Osteocyte (in vitro differentiated cells): ENCODE measurements at regions not wholly inside any gene's neighbourhood (a gene's known extent, or its start where the extent isn't known, plus 50 kb on each side); places are given as distances from the start of the nearest gene placed in this dataset.

ENCODE experiments used
- DNase-seq: peaks from one replicate; pipeline ENCODE4 v3.0.0; 2021; ENCODE audit warnings: mixed read lengths; ENCODE audit not compliant: unreplicated experiment; ENCODE audit errors: extremely low spot score
- H3K27ac Mint-ChIP-seq: one replicate; pipeline ENCODE4 v1.8.0; 2021; ENCODE audit warnings: mild to moderate bottlenecking, mixed read lengths; ENCODE audit not compliant: unreplicated experiment
- H3K27me3 Mint-ChIP-seq: one replicate; pipeline ENCODE4 v1.8.0; 2021; ENCODE audit warnings: mixed read lengths; ENCODE audit not compliant: unreplicated experiment
- H3K36me3 Mint-ChIP-seq: one replicate; pipeline ENCODE4 v1.8.0; 2021; ENCODE audit warnings: mixed read lengths; ENCODE audit not compliant: unreplicated experiment
- H3K4me1 Mint-ChIP-seq: one replicate; pipeline ENCODE4 v1.8.0; 2021; ENCODE audit warnings: mixed read lengths; ENCODE audit not compliant: unreplicated experiment
- H3K4me3 Mint-ChIP-seq: one replicate; pipeline ENCODE4 v1.8.0; 2021; ENCODE audit warnings: mild to moderate bottlenecking, moderate library complexity, mixed read lengths; ENCODE audit not compliant: unreplicated experiment
- H3K9me3 Mint-ChIP-seq: one replicate; pipeline ENCODE4 v1.8.0; 2021; ENCODE audit warnings: mixed read lengths; ENCODE audit not compliant: unreplicated experiment
- TF ChIP-seq, protein P1 (sequence below): fragments of 200-600 bp; sonication (generic); IDR thresholded peaks from 2 replicates; pipeline ENCODE4 v1.5.0; 2021; ENCODE audit warnings: antibody characterized with exemption, mild to moderate bottlenecking, moderate library complexity

DNA sequence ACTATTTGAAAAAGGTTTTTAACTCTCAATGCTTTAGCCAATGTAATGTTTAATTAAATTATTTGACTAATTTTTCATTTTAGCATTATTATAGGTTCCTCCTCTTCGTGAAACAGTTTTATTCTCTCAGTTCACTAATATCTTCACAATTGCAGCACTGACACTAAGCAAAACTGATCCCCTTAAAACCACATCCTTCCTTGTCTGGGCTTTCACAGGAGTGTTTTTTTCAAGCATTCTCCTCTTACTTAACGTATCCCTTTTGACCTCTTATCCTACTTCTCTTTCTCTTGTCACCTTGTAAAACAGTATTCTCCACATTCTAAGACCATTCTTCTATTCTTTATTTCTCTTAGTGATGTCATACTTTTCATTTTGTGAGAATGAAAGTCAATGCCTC is 112.8 kb downstream of the DSC3 start:
- Mint-ChIP-seq H3K36me3 (no peaks in the 10 kb centered on the region), H3K4me1 (peaks cover 11% of the 10 kb centered on the region), H3K27me3 (peaks cover 3% of the 10 kb centered on the region), H3K27ac (no peak overlapping the region), H3K9me3 (peaks cover 2% of the 10 kb centered on the region), H3K4me3 (no peak overlapping the region)
- DNase-seq = no peak
- TF ChIP-seq, protein P1, sequence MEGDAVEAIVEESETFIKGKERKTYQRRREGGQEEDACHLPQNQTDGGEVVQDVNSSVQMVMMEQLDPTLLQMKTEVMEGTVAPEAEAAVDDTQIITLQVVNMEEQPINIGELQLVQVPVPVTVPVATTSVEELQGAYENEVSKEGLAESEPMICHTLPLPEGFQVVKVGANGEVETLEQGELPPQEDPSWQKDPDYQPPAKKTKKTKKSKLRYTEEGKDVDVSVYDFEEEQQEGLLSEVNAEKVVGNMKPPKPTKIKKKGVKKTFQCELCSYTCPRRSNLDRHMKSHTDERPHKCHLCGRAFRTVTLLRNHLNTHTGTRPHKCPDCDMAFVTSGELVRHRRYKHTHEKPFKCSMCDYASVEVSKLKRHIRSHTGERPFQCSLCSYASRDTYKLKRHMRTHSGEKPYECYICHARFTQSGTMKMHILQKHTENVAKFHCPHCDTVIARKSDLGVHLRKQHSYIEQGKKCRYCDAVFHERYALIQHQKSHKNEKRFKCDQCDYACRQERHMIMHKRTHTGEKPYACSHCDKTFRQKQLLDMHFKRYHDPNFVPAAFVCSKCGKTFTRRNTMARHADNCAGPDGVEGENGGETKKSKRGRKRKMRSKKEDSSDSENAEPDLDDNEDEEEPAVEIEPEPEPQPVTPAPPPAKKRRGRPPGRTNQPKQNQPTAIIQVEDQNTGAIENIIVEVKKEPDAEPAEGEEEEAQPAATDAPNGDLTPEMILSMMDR = no peak

- H3K36me3 Mint-ChIP-seq = no peaks in the 10 kb centered on the region
Observed at GRCh38 chr18:30929065-30929464, 113.5 kb downstream of the DSC3 start.

GRCh38 chr18:30927517-30928075 is 114.9 kb downstream of the DSC3 start:
- Mint-ChIP-seq H3K36me3 (no peaks in the 10 kb centered on the region), H3K27me3 (peaks cover 3% of the 10 kb centered on the region), H3K4me3 (no peak overlapping the region), H3K9me3 (peaks cover 5% of the 10 kb centered on the region), H3K4me1 (peaks cover 11% of the 10 kb centered on the region), H3K27ac (no peak overlapping the region)
- TF ChIP-seq, protein P1 = no peak
- DNase-seq = no peak

More at GRCh38 chr18:30929065-30929464, 113.5 kb downstream of the DSC3 start:
- peaks cover 5% of the 10 kb centered on the region for H3K9me3 Mint-ChIP-seq
- H3K27ac Mint-ChIP-seq = no peak overlapping the region
- H3K4me1 Mint-ChIP-seq = peaks cover 11% of the 10 kb centered on the region
- peaks cover 3% of the 10 kb centered on the region for H3K27me3 Mint-ChIP-seq
- TF ChIP-seq, protein P1 = no peak
- no peak for DNase-seq
- no peak overlapping the region for H3K4me3 Mint-ChIP-seq

DNA sequence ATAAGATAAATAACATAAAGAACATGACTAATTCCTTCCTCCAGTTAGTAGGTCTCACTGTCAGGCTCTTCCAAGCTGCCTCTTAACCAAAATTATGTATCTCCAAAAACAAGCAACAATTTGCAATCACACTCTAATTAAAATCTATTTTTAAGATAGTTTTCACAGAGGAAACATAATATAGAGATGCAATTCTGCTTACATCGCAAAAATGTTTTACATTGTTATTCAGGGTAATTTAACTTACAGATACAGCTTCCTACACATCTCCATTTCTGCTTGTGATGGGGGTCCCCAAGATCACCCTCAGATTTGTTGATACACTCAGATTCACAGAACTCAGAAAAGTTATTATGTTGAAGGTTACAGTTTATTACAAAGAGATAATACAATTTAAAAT is 115.5 kb downstream of the DSC3 start:
- Mint-ChIP-seq H3K36me3 (no peaks in the 10 kb centered on the region), H3K9me3 (peaks cover 5% of the 10 kb centered on the region), H3K4me3 (no peak overlapping the region), H3K27me3 (peaks cover 3% of the 10 kb centered on the region), H3K27ac (no peak overlapping the region), H3K4me1 (peaks cover 11% of the 10 kb centered on the region)
- no peak for DNase-seq
- TF ChIP-seq, protein P1 = no peak

DNA sequence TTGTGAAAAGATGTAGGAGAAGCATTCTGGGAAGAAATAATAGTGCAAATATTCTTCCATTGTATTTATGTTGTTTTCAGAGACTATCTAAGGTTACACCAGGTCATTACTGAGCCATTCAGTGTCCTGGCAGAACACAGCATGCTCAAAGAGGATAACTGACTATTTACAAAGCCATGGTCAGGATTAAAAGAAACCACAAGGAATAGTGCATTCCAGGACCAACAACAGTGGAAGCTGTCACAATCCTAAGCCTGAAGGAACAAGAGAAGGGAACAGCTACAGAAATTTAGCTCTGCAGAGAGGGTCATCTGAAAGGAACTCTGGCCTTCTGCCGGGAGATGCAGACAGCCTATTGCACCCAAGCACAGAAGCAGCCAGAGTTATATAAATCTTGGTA is 116.7 kb downstream of the DSC3 start:
- Mint-ChIP-seq H3K27ac (no peak overlapping the region), H3K4me3 (no peak overlapping the region), H3K36me3 (no peaks in the 10 kb centered on the region), H3K9me3 (peaks cover 5% of the 10 kb centered on the region), H3K4me1 (peaks cover 11% of the 10 kb centered on the region), H3K27me3 (peaks cover 3% of the 10 kb centered on the region)
- no peak for DNase-seq
- TF ChIP-seq, protein P1 = no peak
